Adrenal gland (tissue), 9 donors: ENCODE measurements at regions not wholly inside any gene's neighbourhood (a gene's known extent, or its start where the extent isn't known, plus 50 kb on each side); places are given as distances from the start of the nearest gene placed in this dataset.

Experiments
- DNase-seq, 7 donors: peaks; one replicate each; pipeline ENCODE4 v3.0.0-alpha.2; 2019 to 2020
- H3K27ac ChIP-seq, 5 donors: fragments of 200-600 bp; sonication (generic) in 4 of 5; 1 replicate in 3 of 5; 2 replicates in 2 of 5; pipeline versions ENCODE4 v1.5.1 to v1.8.0; 2016 to 2020; ENCODE audit warnings: mild to moderate bottlenecking in 1 of 5
- H3K27me3 ChIP-seq: fragments of 200-600 bp; 2 replicates; pipeline ENCODE4 v1.8.0; 2021
- H3K36me3 ChIP-seq, 2 donors: fragments of 200-600 bp; replicated peaks in 1 of 2; 1 replicate in 1 of 2; 2 replicates in 1 of 2; pipeline versions ENCODE4 v1.5.1 to v1.8.0; 2018 to 2022
- H3K4me1 ChIP-seq, 2 donors: fragments of 200-600 bp; replicated peaks in 1 of 2; 1 replicate in 1 of 2; 2 replicates in 1 of 2; pipeline versions ENCODE4 v1.5.1 to v1.8.0; 2018 to 2021
- H3K4me3 ChIP-seq, 4 donors: fragments of 200-600 bp; sonication (generic) in 3 of 4; one replicate each; pipeline ENCODE4 v1.5.1; 2016 to 2018
- H3K9me3 ChIP-seq, 3 donors: fragments of 200-600 bp; sonication (generic) in 1 of 3; replicated peaks in 1 of 3; 1 replicate in 2 of 3; 2 replicates in 1 of 3; pipeline versions ENCODE4 v1.5.1 to v1.8.0; 2016 to 2021
- POLR2A ChIP-seq, 2 donors: fragments of 450-650 bp; IDR thresholded peaks; one replicate each; pipeline ENCODE4 v1.6.1; 2017; ENCODE audit warnings: antibody characterized with exemption in 2 of 2, mild to moderate bottlenecking in 2 of 2, moderate library complexity in 1 of 2
- WGBS, 4 donors: extraction: QIAGEN DNeasy Blood & Tissue Kit in 2 of 4; methylation state at CpG; one replicate each; pipeline versions ENCODE4 v1.1.5 to v1.1.7; 2013 to 2017; 5-methylcytosine and 5-hydroxymethylcytosine counted together
- intact Hi-C, 2 donors: fragments of 100-400 bp; cut with DNase I; formaldehyde crosslinking; loops; one replicate each; pipeline versions ENCODE4 v1.14.1 to v1.15.0; 2022 to 2023
- TF ChIP-seq, protein P1 (sequence below), 6 experiments: fragments of 450-650 bp in 4 of 6; fragments of 200-600 bp in 2 of 6; sonication (generic) in 1 of 6; IDR thresholded peaks; 1 replicate in 5 of 6; 2 replicates in 1 of 6; pipeline versions ENCODE4 v1.5.1 to v1.8.0; 2016 to 2021; ENCODE audit warnings: antibody characterized with exemption in 6 of 6, mild to moderate bottlenecking in 2 of 6, moderate library complexity in 1 of 6
- donor health status: healthy with polysubstance abuse.
- donor health status: Bipolar disorder and iron deficiency.
- donor health status: DM: yes; HTN: yes; CAD: no.
- donor health status: DM: no; HTN: no; CAD: no.
- donor health status: DM: no; HTN: no; CAD: no.

DNA sequence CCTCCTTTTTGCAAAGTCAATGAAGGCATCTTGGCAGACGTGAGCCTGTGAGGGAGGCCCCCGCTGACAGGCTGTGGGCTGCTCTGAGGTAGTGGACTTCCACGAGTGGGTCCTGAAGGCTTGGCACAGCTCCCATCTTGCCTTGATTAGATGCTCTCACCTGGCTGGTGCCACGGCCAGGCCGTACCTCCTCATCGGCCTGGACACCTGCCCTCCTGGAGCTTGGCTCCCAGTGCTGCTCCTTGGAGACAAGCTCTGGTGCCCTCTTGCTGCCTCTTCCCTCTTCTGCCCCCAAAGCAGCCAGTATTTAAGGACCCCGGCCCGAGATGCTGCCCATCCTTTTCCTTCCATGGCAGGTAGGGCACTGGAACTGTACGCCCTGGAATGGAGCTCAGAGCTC, 93.5 kb downstream of the ERMARD start:
- H3K4me3 ChIP-seq = no peak overlapping the region
- peak in 2 of 7 donors; percentile 13 to 42 for DNase-seq
- no peaks in the 10 kb centered on the region for H3K36me3 ChIP-seq
- no peaks in the 10 kb centered on the region for H3K27me3 ChIP-seq
- WGBS, 4 donors = 69 to 82% (median 77%) methylated on average over 5 to 9 of the region's 9 CpGs
- no peak overlapping the region for H3K27ac ChIP-seq
- no peak for TF ChIP-seq POLR2A (IDR thresholded peaks at IDR 0.05)
- TF ChIP-seq, protein P1, sequence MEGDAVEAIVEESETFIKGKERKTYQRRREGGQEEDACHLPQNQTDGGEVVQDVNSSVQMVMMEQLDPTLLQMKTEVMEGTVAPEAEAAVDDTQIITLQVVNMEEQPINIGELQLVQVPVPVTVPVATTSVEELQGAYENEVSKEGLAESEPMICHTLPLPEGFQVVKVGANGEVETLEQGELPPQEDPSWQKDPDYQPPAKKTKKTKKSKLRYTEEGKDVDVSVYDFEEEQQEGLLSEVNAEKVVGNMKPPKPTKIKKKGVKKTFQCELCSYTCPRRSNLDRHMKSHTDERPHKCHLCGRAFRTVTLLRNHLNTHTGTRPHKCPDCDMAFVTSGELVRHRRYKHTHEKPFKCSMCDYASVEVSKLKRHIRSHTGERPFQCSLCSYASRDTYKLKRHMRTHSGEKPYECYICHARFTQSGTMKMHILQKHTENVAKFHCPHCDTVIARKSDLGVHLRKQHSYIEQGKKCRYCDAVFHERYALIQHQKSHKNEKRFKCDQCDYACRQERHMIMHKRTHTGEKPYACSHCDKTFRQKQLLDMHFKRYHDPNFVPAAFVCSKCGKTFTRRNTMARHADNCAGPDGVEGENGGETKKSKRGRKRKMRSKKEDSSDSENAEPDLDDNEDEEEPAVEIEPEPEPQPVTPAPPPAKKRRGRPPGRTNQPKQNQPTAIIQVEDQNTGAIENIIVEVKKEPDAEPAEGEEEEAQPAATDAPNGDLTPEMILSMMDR (IDR thresholded peaks at IDR 0.05) = no peak
- intact Hi-C loops = no loop called here
- no peaks in the 10 kb centered on the region for H3K4me1 ChIP-seq
- H3K9me3 ChIP-seq = no peaks in the 10 kb centered on the region

DNA sequence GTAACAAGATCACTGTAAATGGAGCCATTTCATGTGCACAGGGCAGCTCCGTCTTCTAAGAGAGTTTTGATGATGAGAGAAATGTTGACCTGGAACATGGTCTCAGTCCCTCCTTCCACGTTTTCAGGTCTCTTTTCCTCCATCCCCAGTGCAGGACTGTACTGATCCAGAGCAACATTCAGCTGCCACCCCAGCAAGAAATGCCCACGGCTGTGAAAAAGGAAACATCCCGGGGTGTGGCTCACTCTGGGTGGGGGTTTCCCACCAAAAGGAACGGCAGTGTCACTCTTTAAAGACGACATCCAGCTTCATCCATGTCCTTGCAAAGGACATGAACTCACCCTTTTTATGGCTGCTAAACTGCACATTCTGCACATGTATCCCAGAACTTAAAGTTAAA, 92.6 kb downstream of the ERMARD start:
- Histone ChIP-seq H3K4me1 (no peaks in the 10 kb centered on the region), H3K36me3 (no peaks in the 10 kb centered on the region), H3K4me3 (no peak overlapping the region), H3K9me3 (no peaks in the 10 kb centered on the region), H3K27ac (no peak overlapping the region), H3K27me3 (no peaks in the 10 kb centered on the region)
- intact Hi-C loops = no loop called here
- 58 to 69% (median 63%) methylated on average over 6 of the region's 6 CpGs for WGBS, 4 donors
- TF ChIP-seq POLR2A (IDR thresholded peaks at IDR 0.05) = no peak
- TF ChIP-seq, protein P1 (IDR thresholded peaks at IDR 0.05) = no peak
- DNase-seq = peak in 2 of 7 donors; percentile 5

DNA sequence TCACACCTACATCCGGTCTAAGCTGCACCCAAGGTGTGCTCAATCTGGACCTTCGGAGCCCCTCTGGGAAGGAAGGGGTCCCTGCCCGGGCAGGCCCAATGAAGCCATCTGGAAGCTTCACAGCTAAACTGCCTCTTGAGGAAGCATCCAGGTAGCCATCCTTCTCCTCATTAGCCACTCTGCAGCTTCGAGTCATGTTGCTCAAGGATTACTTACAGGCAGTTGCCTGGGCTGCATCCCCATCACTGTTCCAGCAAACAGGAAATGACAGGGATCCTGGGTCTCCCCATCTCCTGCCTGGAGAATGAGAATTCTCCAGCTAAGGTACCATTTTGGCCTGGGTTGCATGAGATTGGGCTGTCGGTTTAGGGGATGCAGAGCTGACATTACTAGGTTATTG, 91.7 kb downstream of the ERMARD start:
- DNase-seq = peak in 2 of 7 donors; percentile 3 to 8
- H3K4me3 ChIP-seq = no peak overlapping the region
- no peak overlapping the region for H3K27ac ChIP-seq
- no peaks in the 10 kb centered on the region for H3K4me1 ChIP-seq
- intact Hi-C loops = no loop called here
- WGBS, 4 donors = 78 to 88% (median 82%) methylated on average over 4 to 5 of the region's 5 CpGs
- no peaks in the 10 kb centered on the region for H3K36me3 ChIP-seq
- H3K27me3 ChIP-seq = no peaks in the 10 kb centered on the region
- H3K9me3 ChIP-seq = no peaks in the 10 kb centered on the region
- TF ChIP-seq, protein P1 (IDR thresholded peaks at IDR 0.05) = no peak
- TF ChIP-seq POLR2A (IDR thresholded peaks at IDR 0.05) = no peak

DNA sequence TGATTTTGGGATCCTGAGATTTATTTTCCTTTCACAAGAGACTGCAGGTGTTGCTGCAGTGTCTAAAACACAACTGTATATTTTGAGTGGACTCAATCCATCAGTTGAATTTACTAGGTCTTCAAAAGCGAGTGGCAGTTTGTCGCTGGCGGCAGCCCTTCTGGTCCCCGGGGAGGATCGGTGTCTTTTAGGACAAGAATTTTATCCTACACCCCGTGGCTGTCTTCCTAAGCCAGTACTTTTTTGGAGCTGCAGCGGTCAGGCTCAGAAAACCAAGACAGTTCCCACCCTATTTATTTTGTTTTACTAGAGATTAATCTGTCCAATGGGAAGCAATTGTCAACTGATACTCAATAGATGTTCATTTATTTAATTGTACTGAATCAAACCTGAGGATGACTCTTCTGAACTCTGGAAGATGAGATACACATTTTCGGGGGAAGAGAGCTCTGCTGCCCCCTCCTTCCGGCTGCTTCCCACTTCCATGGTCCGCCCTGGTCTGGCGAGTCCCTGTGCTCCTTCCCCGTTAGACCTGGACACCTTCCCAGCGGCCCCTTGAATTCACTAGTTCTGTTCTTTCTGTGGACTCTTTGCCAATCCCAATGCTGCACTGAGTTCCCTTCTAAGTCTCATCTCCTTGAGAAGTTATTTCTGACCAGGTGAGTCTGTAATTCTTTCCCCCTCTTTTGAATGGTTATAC, 90.6 kb downstream of the ERMARD start:
- no peak overlapping the region for H3K27ac ChIP-seq
- intact Hi-C loops = no loop called here
- no peak overlapping the region for H3K4me3 ChIP-seq
- no peaks in the 10 kb centered on the region for H3K4me1 ChIP-seq
- WGBS, 4 donors = 82 to 85% (median 84%) methylated on average over 13 of the region's 13 CpGs
- no peaks in the 10 kb centered on the region for H3K9me3 ChIP-seq
- H3K36me3 ChIP-seq = no peaks in the 10 kb centered on the region
- peak in 1 of 7 donors; percentile 13 for DNase-seq
- H3K27me3 ChIP-seq = no peaks in the 10 kb centered on the region
- TF ChIP-seq, protein P1 (IDR thresholded peaks at IDR 0.05) = no peak
- TF ChIP-seq POLR2A (IDR thresholded peaks at IDR 0.05) = no peak
